ENCODE measurements at regions not wholly inside any gene's neighbourhood (a gene's known extent, or its start where the extent isn't known, plus 50 kb on each side); places are given as distances from the start of the nearest gene placed in this dataset.
"Not testable (repeated sequence)": the region's sequence is repeated elsewhere in the genome, so short reads cannot be mapped to it uniquely, and the experiment has no call there.

DNA sequence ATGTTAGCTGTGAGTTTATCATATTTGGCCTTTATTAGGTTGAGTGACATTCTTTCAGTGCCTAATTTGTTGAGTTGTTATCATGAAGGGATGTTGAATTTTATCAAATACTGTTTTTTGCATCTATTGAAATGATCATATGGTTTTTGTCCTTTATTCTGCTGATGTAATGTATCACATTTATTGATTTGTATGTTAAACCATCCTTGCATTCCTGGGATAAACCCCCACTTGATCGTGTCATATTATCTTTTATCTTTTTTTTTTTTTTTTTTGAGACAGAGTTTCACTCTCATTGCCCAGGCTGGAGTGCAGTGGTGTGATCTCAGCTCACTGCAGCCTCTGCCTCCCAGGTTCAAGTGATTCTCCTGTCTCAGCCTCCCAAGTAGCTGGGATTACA is 51.9 kb upstream of the MFGE8 start:
- not testable (repeated sequence) for H3K27ac ChIP-seq; H3K27me3 ChIP-seq (replicated peaks; ENCODE audit: insufficient read depth); DNase-seq (ENCODE audit: low spot score); ATAC-seq (ENCODE audit: insufficient number of reproducible peaks, low FRiP score, low read depth); H3K4me1 ChIP-seq (ENCODE audit: control insufficient read depth in 1 of 2, low read depth in 2 of 2); H3K36me3 ChIP-seq; H3K4me3 ChIP-seq
- peaks cover 12% of the 10 kb centered on the region for H3K9me3 ChIP-seq

DNA sequence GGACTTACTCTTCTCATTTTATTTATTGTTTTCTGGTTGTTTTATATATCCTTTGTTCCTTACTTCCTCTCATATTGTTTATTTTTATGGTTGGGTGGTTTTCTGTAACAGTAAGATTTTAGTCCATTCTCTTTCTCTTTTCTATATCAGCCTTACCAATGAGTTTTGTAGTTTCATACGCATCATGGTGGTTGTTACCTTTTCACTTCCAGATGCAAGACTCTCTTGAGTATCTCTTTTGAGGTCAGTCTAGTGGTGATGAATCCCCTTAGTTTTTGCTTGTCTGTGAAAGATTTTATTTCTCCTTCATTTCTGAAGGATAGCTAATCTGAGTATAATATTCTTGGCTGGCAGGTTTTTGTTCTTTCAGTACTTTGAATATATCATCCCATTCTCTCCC is 57.1 kb upstream of the MFGE8 start:
- ATAC-seq (ENCODE audit: insufficient number of reproducible peaks, low FRiP score, low read depth) (no peak), DNase-seq (ENCODE audit: low spot score) (no peak)
- H3K4me3 ChIP-seq: no peak overlapping the region
- H3K4me1 ChIP-seq (ENCODE audit: control insufficient read depth in 1 of 2, low read depth in 2 of 2): no peaks in the 10 kb centered on the region
- H3K9me3 ChIP-seq: peaks cover 11% of the 10 kb centered on the region
- TF ChIP-seq, protein P1, sequence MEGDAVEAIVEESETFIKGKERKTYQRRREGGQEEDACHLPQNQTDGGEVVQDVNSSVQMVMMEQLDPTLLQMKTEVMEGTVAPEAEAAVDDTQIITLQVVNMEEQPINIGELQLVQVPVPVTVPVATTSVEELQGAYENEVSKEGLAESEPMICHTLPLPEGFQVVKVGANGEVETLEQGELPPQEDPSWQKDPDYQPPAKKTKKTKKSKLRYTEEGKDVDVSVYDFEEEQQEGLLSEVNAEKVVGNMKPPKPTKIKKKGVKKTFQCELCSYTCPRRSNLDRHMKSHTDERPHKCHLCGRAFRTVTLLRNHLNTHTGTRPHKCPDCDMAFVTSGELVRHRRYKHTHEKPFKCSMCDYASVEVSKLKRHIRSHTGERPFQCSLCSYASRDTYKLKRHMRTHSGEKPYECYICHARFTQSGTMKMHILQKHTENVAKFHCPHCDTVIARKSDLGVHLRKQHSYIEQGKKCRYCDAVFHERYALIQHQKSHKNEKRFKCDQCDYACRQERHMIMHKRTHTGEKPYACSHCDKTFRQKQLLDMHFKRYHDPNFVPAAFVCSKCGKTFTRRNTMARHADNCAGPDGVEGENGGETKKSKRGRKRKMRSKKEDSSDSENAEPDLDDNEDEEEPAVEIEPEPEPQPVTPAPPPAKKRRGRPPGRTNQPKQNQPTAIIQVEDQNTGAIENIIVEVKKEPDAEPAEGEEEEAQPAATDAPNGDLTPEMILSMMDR (IDR thresholded peaks at IDR 0.05): no peak
- H3K27ac ChIP-seq: no peak overlapping the region
- H3K36me3 ChIP-seq: no peaks in the 10 kb centered on the region
- H3K27me3 ChIP-seq (replicated peaks; ENCODE audit: insufficient read depth): no peaks in the 10 kb centered on the region

DNA sequence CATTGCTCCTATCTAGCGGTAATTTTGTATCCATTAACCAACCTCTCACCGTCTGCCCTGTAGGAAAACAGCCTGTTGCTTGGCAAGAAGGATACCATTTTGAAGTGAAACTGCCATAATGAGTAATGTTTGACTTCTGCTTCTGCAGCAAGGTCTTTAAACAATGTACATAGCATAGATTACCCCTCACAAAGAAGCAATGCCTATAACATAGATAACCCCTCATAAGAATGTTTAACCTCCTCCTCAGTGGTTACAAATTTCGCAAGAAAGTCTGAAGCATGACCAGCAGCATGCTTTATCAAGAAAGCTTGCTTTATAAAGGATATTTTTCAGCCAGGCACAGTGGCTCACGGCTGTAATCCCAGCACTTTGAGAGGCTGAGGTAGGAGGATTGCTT is 61.2 kb upstream of the MFGE8 start:
- TF ChIP-seq, protein P1 (IDR thresholded peaks at IDR 0.05): no peak
- no peak for ATAC-seq (ENCODE audit: insufficient number of reproducible peaks, low FRiP score, low read depth)

GRCh38 chr15:88975891-88976290 is 62.7 kb upstream of the MFGE8 start:
- TF ChIP-seq, protein P1 (IDR thresholded peaks at IDR 0.05): no peak
- H3K4me3 ChIP-seq: no peak overlapping the region
- no peaks in the 10 kb centered on the region for H3K9me3 ChIP-seq
- H3K36me3 ChIP-seq: no peaks in the 10 kb centered on the region
- ATAC-seq (ENCODE audit: insufficient number of reproducible peaks, low FRiP score, low read depth) (no peak), DNase-seq (ENCODE audit: low spot score) (no peak)
- H3K27me3 ChIP-seq (replicated peaks; ENCODE audit: insufficient read depth): no peaks in the 10 kb centered on the region
- no peak overlapping the region for H3K27ac ChIP-seq
- H3K4me1 ChIP-seq (ENCODE audit: control insufficient read depth in 1 of 2, low read depth in 2 of 2): no peaks in the 10 kb centered on the region

More for the DNA sequence above, 61.2 kb upstream of the MFGE8 start:
- Histone ChIP-seq H3K9me3 (peaks cover 4% of the 10 kb centered on the region), H3K27me3 (replicated peaks; ENCODE audit: insufficient read depth) (no peaks in the 10 kb centered on the region), H3K27ac (no peak overlapping the region), H3K36me3 (no peaks in the 10 kb centered on the region), H3K4me3 (no peak overlapping the region), H3K4me1 (ENCODE audit: control insufficient read depth in 1 of 2, low read depth in 2 of 2) (no peaks in the 10 kb centered on the region)
- DNase-seq (ENCODE audit: low spot score): no peak

GRCh38 chr15:88976656-88977055 is 63.5 kb upstream of the MFGE8 start:
- TF ChIP-seq, protein P1 (IDR thresholded peaks at IDR 0.05): no peak
- H3K27me3 ChIP-seq (replicated peaks; ENCODE audit: insufficient read depth): no peaks in the 10 kb centered on the region
- H3K4me3 ChIP-seq: no peak overlapping the region
- DNase-seq (ENCODE audit: low spot score) (no peak), ATAC-seq (ENCODE audit: insufficient number of reproducible peaks, low FRiP score, low read depth) (no peak)
- H3K4me1 ChIP-seq (ENCODE audit: control insufficient read depth in 1 of 2, low read depth in 2 of 2): peaks cover 0 to under 1% of the 10 kb centered on the region in 2 donors
- H3K9me3 ChIP-seq: no peaks in the 10 kb centered on the region
- H3K36me3 ChIP-seq: no peaks in the 10 kb centered on the region
- H3K27ac ChIP-seq: no peak overlapping the region

GRCh38 chr15:88979674-88980073 is 66.5 kb upstream of the MFGE8 start:
- H3K4me3 ChIP-seq: no peak overlapping the region
- no peak for ATAC-seq (ENCODE audit: insufficient number of reproducible peaks, low FRiP score, low read depth)
- no peak for DNase-seq (ENCODE audit: low spot score)
- no peaks in the 10 kb centered on the region for H3K9me3 ChIP-seq
- peaks cover 3 to 15% of the 10 kb centered on the region in 2 donors for H3K4me1 ChIP-seq (ENCODE audit: control insufficient read depth in 1 of 2, low read depth in 2 of 2)
- TF ChIP-seq, protein P1 (IDR thresholded peaks at IDR 0.05): no peak
- H3K27me3 ChIP-seq (replicated peaks; ENCODE audit: insufficient read depth): no peaks in the 10 kb centered on the region
- no peak overlapping the region for H3K27ac ChIP-seq
- H3K36me3 ChIP-seq: no peaks in the 10 kb centered on the region
